GM18858 (cell line): ENCODE measurements at regions not wholly inside any gene's neighbourhood (a gene's known extent, or its start where the extent isn't known, plus 50 kb on each side); places are given as distances from the start of the nearest gene placed in this dataset.
"Not testable (repeated sequence)": the region's sequence is repeated elsewhere in the genome, so short reads cannot be mapped to it uniquely, and the experiment has no call there.

Experiments used
- ATAC-seq: cut with Tn5 transposase; IDR thresholded peaks from one replicate; pipeline ENCODE4 v1.9.1; 2021; ENCODE audit not compliant: unreplicated experiment

DNA sequence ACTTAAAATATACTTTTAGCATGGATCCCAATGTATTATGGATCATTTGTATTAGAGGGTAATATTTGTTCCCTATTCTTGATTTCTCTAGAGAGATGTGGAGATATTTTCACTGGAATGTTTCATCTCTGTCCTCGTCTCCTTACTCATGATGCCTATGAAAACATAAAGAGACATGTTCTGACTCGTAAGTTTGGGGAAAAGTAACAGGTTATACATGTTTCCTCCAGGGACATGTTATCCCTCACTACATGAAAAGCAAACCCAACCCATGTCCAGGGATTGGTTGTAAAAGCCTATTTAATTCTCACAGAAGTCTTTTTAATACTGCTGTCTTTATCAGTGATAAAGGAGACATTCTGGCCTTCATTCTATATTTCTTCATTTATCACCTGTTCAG, 621.4 kb downstream of the GABRG1 start:
- ATAC-seq: no peak

DNA sequence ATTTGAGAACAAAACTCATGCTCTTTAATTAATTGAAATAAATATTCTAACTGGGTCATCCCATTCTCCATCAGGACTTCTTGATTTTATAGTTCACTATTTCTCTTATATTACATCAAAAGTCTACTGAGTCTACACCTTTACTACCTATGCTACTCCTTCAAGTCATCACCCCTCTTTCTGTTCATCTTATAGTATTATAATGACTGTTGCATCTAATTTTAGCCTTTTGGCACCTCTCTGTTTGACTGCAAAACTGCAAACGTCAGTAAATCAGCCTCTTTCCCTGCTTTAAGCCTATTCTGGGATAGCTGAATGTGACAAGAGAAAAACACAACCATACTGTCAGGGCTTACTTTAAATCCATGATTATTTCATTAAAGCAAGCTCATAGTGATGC, 639.1 kb downstream of the GABRG1 start:
- no peak for ATAC-seq

DNA sequence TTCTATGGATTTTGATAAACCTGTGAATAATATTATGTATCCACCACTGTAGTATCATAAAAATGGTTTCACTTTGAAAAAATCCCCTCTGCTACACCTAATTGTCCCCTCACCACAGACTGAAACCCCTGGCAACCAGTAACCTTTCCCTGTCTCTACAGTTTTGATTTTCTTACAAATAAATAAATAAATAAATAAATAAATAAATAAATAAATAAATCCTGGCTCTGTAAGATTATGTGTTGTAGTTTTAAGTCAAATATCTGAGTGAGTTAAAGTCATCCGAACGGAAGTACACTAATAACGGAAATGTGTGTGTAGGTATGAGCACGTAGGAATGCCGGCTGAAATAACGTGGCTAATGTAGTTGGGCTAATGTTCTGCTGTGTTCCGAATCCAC, 641.5 kb downstream of the GABRG1 start:
- ATAC-seq: no peak

DNA sequence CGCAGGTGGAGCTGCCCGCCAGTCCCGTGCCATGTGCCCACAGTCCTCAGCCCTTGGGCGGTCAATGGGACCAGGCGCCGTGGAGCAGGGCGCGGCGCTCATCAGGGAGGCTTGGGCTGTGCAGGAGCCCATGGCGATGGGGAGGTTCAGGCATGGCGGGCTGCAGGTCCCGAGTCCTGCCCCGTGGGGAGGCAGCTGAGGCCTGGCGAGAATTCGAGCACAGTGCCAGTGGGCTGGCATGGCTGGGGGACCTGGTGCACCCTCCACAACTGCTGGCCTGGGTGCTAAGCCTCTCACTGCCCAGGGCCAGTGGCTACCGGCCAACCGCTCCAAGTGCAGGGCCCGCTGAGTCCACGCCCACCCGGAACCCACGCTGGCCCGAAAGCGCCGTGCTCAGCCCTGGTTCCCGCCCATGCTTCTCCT, 646.5 kb downstream of the GABRG1 start:
- no peak for ATAC-seq

DNA sequence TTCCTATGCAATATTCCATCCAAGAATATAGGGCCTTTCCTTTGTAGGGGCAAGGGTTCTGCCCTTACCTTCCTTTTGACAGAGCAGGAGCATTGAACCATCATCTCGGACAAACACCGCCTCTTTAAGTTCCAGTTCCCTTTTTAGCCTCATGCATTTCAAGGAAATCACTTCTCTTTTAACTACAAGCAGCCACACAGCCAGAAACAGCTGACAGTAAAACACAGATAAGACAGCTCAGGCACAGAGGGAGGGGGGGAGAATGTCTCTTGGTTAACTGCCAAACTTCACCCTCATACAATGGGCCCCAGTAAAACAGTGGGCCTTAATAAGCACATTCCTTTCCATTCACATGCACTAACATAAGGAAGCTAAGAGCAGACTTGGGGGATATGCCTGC, 648.3 kb downstream of the GABRG1 start:
- no peak for ATAC-seq

DNA sequence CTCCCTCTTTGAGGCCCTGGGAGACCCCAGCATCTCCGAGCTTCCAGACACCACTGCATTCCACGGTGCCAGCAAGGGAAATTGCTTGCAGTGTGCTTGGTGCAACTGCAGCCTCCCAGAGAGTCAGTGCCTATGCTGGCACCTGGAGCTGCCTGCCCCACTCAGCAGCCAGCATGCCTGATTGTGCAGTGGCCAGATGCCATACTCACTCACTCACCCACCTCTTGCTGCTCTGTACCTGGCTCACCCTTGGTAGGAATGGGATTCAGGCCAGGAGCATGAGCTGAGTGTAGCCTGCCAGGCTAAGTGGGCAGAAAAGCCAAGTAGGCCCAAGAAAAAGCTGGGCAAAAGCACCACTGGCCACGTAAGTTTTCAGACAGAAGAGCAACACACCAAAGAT, 651.4 kb downstream of the GABRG1 start:
- ATAC-seq: no peak

DNA sequence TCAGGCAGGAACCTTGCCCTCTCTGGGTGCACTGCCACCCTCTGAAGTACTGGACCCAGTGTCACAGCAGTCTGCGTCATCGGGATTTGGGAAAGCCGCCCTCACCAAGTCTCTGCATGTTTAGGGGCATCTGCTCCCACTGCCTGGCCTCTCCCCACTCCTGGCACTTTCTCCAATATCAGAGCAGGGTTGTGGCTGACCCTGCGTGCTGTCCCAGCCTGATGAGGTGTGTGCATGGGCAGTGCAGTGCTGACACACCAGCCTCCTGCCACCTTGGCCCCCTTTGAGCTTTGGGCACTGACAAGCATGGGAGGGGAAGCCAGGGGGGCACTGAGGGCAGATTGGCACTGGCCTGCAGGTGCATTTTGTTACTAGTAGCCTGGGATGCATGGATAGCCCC, 652.5 kb downstream of the GABRG1 start:
- ATAC-seq: no peak

DNA sequence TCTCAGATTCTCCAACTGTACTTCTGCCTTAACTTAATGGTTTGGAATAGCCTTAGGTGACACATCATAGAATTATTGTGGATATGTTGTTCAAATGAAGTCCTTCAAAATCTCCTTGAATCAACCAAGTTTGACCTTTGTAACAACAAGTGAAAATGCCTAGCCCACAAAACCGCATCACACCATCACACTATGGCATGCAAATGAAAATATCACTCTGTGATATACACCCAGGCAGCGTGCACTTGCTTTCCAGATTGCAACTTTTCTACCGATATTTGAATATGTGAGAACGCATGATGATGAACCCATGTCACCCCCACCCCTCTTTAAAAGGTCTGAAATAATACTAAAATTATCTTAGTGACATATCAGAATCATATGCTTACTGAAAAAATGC, 656.7 kb downstream of the GABRG1 start:
- no peak for ATAC-seq

DNA sequence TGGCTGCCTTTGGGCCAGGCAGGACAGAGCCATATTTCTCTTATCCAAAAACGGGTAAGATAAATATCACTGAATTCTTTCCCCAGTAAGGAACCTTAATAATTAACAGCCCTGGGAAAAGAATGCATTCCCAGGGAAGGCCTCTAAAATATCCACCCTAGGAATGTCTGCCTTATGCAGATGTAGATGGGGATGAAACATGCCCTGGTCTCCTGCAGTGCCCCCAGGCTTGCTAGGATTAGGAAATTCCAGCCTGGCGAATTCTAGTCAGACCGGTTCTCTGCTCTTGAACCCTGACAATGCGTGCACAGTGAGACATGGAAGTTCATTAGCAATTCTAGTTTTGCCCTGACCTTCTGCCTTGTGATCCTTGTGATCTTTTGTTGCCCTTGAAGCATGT, 663.7 kb downstream of the GABRG1 start:
- not testable (repeated sequence) for ATAC-seq

DNA sequence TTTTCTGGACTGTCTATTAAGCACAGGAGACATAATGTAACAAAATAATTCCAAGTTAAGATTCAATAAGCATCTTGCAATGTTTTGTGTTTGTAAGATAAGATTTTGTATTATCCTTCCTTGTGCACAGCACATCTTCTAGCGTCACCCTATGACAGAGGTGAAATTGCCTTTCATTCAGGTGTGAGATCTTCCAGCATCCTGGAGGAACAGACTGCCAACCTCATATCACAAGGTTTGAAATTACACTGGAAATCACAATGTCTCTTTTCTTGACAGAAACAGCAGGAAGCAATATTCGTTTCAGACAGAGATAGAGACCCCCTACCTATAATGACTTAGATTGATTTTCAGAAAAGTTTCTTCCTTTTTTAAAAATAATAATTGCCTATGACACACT, 668.6 kb downstream of the GABRG1 start:
- ATAC-seq: no peak

DNA sequence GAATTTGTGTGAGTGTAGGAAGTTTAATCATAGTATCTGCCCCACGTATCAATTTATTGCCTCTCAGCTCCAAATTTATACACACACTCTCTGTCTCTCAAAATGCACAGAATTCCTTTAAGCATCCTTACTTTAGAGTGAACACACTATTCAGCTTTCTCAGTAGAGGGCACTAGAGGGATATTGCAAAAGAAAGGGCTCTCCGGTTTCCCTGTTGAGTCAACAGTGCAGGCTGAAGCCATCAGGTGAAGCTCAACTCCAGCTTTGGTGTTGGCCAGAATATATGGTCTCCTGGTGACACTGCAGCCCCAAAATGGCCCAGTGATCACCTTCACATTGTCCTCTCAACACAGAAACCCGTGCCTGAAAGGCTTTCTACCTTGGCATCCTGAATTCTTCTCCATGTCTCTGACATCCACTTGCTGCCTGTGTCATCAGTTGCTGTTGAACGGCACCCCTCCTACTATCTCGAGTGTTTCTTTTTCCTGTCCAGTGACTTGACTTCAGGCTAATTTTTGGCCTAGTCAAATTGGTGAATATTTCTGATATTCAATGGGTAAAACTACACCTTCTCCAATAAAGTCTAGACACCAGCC, 670.5 kb downstream of the GABRG1 start:
- peak; percentile 86 for ATAC-seq

DNA sequence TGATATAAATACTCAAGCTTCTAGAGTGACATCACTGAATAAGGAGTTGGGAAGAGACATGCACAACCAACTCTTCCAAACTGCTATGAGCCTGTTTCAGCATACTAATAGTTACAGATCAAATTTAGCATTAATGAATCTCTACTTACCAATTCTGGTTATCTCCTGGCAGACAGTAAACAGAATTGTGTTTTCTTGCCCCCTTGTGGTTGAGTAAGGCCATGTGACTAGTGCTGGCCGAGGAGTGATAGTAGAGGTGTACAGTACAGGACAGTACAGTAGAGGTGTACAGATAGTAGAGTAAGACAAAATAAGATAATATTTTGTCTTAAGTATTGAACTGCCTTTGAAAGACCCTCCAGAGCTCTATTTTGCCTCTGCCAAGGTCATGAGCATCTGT, 681.4 kb downstream of the GABRG1 start:
- no peak for ATAC-seq

DNA sequence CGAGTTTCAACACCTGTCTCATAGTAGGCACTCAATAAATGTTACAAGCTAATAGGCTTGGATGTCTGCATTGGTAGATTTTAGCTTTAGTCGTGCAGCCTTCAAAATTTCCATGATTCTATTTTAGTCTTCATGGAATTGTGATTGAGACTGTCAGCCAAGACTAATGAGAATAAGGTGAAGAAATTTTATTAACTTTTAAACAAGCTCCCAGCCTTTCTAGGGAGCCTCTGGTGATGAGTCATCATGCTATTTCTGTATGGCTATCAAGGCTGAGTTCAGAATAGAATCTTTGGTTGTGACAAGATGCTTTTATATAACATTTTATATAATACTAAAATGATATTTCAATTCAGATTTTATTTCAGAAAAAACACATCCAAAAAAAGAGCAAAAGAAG, 685.8 kb downstream of the GABRG1 start:
- ATAC-seq: no peak

DNA sequence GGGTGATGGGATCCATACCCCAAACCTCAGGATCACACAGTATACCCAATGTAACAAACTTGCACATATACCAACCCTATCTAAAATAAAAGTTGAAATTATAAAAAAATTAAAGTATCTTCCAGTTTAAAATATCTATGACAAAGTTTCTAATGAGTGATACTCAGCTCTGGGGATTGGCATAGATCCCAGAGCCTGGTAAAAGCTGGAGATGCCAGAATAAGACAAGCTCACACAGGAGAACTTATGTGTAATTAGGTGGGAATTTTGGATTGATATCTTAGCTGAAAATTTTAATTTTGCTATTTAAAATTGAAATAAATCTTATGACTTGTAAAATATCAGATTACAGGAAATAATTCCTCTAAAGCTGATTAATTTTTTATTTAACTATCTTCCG, 686.5 kb downstream of the GABRG1 start:
- no peak for ATAC-seq

DNA sequence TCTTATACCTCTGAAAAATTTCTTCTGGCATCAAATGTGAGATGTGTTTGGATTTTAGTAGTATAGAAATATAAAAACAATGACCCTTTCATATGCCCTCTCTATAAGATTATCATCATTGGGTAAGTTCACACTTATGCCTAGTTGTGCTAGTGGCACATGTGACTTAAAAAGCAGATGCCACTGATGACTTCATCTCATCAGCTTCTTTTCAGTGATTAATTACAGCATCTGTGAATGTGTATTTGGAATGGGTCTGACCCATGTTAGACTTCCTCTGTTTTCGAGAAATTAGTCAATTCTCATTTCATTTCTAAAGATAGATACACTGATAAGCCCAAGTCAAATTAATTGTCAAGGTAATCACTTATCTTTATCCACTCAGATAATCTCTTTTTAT, 698.7 kb downstream of the GABRG1 start:
- no peak for ATAC-seq

DNA sequence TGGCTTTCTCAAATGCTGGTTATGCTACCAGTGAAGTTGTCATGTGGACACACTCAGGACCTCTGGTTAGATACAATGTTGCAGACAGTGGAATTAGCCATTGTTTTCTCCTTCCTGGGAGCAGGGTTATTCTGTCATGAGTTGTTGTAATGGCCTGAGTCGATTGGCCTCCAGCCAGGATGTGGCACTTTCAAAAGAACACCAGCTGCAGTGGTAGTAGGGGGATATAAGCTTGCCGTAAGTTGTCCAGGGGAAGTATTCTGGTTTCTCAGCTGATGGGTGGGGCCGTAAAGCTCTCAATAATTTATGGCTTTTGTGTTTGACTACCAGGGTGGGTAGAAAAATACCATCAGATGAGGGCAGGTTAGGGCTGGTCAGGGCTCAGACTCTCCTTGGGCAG, 697.5 kb upstream of the GNPDA2 start:
- no peak for ATAC-seq

DNA sequence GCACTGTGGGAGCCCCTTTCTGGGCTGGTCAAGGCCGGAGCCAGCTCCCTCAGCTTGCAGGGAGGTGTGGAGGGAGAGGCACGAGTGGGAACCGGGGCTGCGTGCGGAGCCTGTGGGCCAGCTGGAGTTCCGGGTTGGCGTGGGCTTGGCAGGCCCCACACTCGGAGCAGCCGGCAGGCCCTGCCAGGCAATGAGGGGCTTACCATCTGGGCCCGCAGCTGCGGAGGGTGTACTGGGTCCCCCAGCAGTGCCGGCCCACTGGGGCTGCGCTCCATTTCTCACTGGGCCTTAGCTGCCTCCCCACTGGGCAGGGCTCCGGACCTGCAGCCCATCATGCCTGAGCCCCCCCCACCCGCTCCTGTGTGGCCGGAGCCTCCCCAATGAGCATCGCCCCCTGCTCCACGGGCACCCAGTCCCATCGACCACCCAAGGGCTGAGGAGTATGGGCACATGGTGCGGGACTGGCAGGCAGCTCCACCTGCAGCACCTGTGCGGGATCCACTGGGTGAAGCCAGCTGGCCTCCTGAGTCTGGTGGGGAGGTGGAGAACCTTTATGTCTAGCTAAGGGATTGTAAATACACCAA, 693.8 kb upstream of the GNPDA2 start:
- ATAC-seq: not testable (repeated sequence)

DNA sequence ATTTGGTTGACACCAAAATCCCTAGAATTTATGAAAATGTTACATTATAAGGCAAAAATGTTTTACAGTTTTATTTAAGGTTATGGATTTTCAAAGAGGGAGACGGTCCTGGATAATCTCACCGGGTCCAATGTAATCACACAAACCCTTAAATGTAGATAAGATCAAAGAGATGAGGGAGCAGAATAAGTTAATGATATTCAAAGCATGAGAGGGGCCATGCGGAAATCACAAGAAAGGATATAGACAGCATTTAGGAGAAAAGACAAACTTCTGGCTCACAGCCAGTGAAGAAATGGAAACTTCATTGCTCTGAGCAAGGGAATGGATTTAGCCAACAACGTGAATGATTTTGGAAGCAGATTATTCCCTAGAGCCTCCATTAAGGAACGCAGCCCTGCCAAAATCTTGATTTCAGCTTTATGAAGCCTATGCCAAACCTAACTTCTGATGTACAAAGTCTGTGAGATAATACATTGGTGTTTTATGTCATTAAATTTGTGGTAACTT, 684.4 kb upstream of the GNPDA2 start:
- no peak for ATAC-seq

DNA sequence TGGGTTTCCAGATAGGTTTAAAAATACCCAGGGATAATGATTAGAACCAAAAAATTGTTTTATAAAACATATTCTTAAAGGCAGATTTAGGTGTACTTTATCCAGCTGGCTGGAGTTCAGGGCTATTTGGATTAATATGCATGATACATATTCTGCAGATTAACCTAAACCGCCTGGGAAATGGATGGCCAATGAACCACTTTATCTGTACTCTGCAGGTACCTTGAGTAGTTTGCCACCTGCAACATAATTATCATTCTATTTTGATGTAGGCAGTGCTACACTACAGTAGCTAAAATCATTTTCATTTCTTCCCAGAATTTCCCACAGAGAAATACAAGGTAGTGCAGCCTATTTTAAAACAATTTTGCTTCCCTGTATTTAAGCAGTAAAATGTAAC, 683.2 kb upstream of the GNPDA2 start:
- no peak for ATAC-seq

DNA sequence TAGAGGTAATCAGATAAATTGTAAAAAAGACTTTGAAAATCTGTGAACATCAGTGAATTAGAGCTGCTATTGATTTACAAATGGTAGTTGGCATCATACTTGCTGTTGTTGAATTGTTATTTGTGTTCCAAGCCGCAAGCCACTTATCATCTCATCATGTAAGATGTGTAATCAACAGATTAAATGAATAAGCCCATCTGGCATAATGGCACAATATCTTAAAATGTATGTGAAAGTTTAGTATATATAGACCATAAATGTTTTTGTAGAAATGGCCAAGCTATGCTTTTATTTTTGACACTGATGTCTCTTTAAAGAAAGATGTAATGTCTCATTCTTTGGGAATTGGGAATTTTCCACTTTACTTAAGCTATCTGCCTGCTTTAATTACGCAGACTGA, 682.6 kb upstream of the GNPDA2 start:
- no peak for ATAC-seq

DNA sequence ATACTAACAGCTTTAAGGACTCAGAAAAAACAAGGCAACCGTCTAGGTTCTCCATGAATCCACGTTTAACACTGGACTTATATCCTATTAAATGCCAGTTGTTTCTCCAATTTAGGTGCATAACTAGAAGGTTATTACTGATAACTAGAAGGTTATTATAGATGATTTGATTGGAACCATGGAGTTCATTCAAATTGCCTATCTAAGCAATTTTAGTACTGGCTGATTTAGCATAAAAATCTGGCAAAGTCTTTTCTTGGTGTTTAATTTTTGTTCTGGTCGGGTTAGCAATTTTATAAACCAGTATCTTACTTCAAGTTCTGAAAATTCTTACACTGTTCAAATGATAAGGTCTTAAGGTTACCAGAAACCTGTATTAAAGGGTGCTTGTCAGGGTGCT, 672.8 kb upstream of the GNPDA2 start:
- ATAC-seq: no peak

DNA sequence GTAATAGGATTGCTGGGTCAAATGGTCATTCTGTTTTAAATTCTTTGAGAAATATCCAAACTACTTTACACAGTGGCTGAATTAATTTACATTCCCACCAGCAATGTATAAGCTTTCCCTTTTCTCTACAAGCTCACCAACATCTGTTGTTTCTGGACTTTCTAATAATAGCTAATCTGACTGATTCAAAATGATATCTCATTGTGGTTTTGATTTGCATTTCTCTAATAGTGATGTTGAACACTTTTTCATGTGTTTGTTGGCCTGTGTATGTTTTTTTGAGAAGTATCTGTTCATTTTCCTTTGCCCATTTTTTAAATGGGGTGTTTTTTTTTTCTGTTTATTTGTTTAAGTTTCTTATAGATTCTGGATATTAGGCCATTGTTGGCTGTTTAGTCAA, 659.0 kb upstream of the GNPDA2 start:
- ATAC-seq: peak; percentile 75

DNA sequence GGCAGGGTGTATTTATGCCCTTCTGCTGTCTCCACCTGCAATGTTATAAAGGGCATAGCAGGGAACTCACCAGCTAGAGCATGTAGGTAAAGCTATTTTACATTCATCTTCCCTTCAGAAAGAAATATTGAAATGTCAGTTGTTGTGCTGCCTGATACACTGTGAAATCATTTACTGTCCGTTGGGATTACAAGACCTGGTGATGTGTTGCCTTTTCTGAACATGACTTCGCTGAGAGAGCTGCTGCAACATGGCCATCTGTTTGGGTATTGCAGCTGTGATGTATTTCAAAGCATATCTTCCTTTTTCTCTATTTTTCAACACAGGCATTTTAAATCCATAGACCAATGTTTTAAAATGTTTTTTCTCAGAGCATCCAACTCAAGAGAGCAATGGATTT, 644.1 kb upstream of the GNPDA2 start:
- ATAC-seq: no peak
